OCI-LY7 (cell line): ENCODE measurements at regions not wholly inside any gene's neighbourhood (a gene's known extent, or its start where the extent isn't known, plus 50 kb on each side); places are given as distances from the start of the nearest gene placed in this dataset.
A peak's percentile ranks its signal among the peaks of the same experiment; 100 is the strongest.
"Not testable (repeated sequence)": the region's sequence is repeated elsewhere in the genome, so short reads cannot be mapped to it uniquely, and the experiment has no call there.

Experiments used
- BruUV-seq: library from RNA; stranded (reverse); fragments of 400-500 nt; replicated peaks from 2 replicates; lab custom pipeline; 2021; lab: Mats Ljungman, UMichigan
- CTCF ChIA-PET: fragments of 300-600 bp; sonication (Branson Sonifier 250); formaldehyde crosslinking; loops from one replicate; lab custom pipeline; 2022; ENCODE audit warnings: antibody characterized with exemption; ENCODE audit not compliant: unreplicated experiment; lab: Charles Lee
- POLR2A ChIA-PET: fragments of 300-600 bp; sonication (Branson Sonifier 250); formaldehyde crosslinking; loops from one replicate; lab custom pipeline; 2022; ENCODE audit warnings: antibody characterized with exemption; lab: Charles Lee
- DNase-seq: peaks from one replicate; pipeline ENCODE4 v3.0.0-alpha.2; 2015; ENCODE audit warnings: low spot score
- H2AFZ ChIP-seq: fragments of 200-600 bp; sonication (generic), shearing (Covaris generic); 2 replicates; pipeline ENCODE4 v1.6.1; 2014; ENCODE audit warnings: mild to moderate bottlenecking, antibody characterized with exemption, low read length, moderate library complexity
- H3K27ac ChIP-seq: fragments of 200-600 bp; sonication (generic); 2 replicates; pipeline ENCODE4 v1.5.1; 2014; ENCODE audit warnings: mixed run types, low read depth, mild to moderate bottlenecking, moderate library complexity, low read length, inconsistent platforms; ENCODE audit not compliant: poor library complexity, severe bottlenecking
- H3K36me3 ChIP-seq: fragments of 200-600 bp; sonication (generic); 2 replicates; pipeline ENCODE4 v1.6.1; 2014; ENCODE audit warnings: mild to moderate bottlenecking, antibody characterized with exemption, low read length, moderate library complexity, mixed read lengths; ENCODE audit not compliant: insufficient read depth
- H3K4me1 ChIP-seq: fragments of 200-600 bp; sonication (generic); 2 replicates; pipeline ENCODE4 v1.5.1; 2014; ENCODE audit warnings: mild to moderate bottlenecking, low read length; ENCODE audit not compliant: insufficient read depth, poor library complexity, severe bottlenecking
- H3K4me2 ChIP-seq: fragments of 200-600 bp; sonication (generic); 2 replicates; pipeline ENCODE4 v1.6.1; 2014; ENCODE audit warnings: mild to moderate bottlenecking, low read length
- H3K4me3 ChIP-seq: fragments of 200-600 bp; sonication (generic); 2 replicates; pipeline ENCODE4 v1.5.1; 2014; ENCODE audit warnings: mild to moderate bottlenecking, low read depth, low read length; ENCODE audit not compliant: poor library complexity, severe bottlenecking
- H3K79me2 ChIP-seq: fragments of 200-600 bp; sonication (generic); 2 replicates; pipeline ENCODE4 v1.6.1; 2016; ENCODE audit warnings: low read depth, mild to moderate bottlenecking, low read length, moderate library complexity, mixed read lengths; ENCODE audit not compliant: insufficient read depth
- H3K9me2 ChIP-seq: fragments of 200-600 bp; sonication (generic); 2 replicates; pipeline ENCODE4 v1.6.1; 2016; ENCODE audit warnings: mild to moderate bottlenecking, low read length, mixed read lengths; ENCODE audit not compliant: insufficient read depth
- H3K9me3 ChIP-seq: fragments of 200-600 bp; sonication (generic); 2 replicates; pipeline ENCODE4 v1.6.1; 2014; ENCODE audit warnings: mild to moderate bottlenecking, mixed run types, low read length, mixed read lengths
- H4K20me1 ChIP-seq: fragments of 200-600 bp; sonication (generic); 2 replicates; pipeline ENCODE4 v1.6.1; 2014; ENCODE audit warnings: mild to moderate bottlenecking, antibody characterized with exemption, low read length, moderate library complexity, mixed read lengths; ENCODE audit not compliant: insufficient read depth
- CTCF ChIP-seq: fragments of 200-600 bp; sonication (generic); conservative IDR thresholded peaks from 2 replicates; pipeline ENCODE4 v1.5.1; 2014; ENCODE audit warnings: mild to moderate bottlenecking, antibody characterized with exemption, low read length, moderate library complexity, mixed read lengths
- EZH2phosphoT487 ChIP-seq: fragments of 200-600 bp; sonication (generic); IDR thresholded peaks from 2 replicates; pipeline ENCODE4 v1.6.1; 2018; ENCODE audit warnings: low read depth, borderline replicate concordance, mild to moderate bottlenecking, mixed run types, antibody characterized with exemption, low read length, moderate library complexity, mixed read lengths
- intact Hi-C: fragments of 100-400 bp; cut with micrococcal nuclease; formaldehyde crosslinking; loops from one replicate; pipeline ENCODE4 v1.10.0; 2022; ENCODE audit not compliant: unreplicated experiment

- Histone ChIP-seq H3K4me2 (no peak overlapping the region), H2AFZ (no peak overlapping the region), H3K36me3 (no peaks in the 10 kb centered on the region), H3K9me3 (no peaks in the 10 kb centered on the region), H3K4me3 (no peak overlapping the region), H4K20me1 (no peaks in the 10 kb centered on the region), H3K4me1 (no peaks in the 10 kb centered on the region), H3K9me2 (no peaks in the 10 kb centered on the region), H3K27ac (no peak overlapping the region), H3K79me2 (no peaks in the 10 kb centered on the region)
- CTCF ChIA-PET: no interaction called here
- DNase-seq: no peak
- BruUV-seq: no TSS peak
- TF ChIP-seq EZH2phosphoT487 (no peak), CTCF (no peak)
- intact Hi-C loops: no loop called here
- POLR2A ChIA-PET: interaction anchor here (1.0 kb wide), 1 partner anchor 23 kb away, joined by 4 read pairs; no protein-coding TSS in a partner anchor
These were observed 247.6 kb upstream of the ACO1 start for GRCh38 chr9:32136700-32137339.

- no peaks in the 10 kb centered on the region for H3K4me1 ChIP-seq
- H3K9me3 ChIP-seq: no peaks in the 10 kb centered on the region
- no peaks in the 10 kb centered on the region for H3K79me2 ChIP-seq
- intact Hi-C loops: no loop called here
- no peak overlapping the region for H2AFZ ChIP-seq
- TF ChIP-seq CTCF (no peak), EZH2phosphoT487 (no peak)
- BruUV-seq: no TSS peak
- DNase-seq: no peak
- ChIA-PET POLR2A (no interaction called here), CTCF (interaction anchor here (0.6 kb wide), 1 partner anchor 1986 kb away, joined by 3 read pairs; no protein-coding TSS in a partner anchor)
- H3K4me3 ChIP-seq: no peak overlapping the region
- H4K20me1 ChIP-seq: no peaks in the 10 kb centered on the region
- H3K9me2 ChIP-seq: no peaks in the 10 kb centered on the region
- H3K4me2 ChIP-seq: no peak overlapping the region
- H3K27ac ChIP-seq: no peak overlapping the region
- no peaks in the 10 kb centered on the region for H3K36me3 ChIP-seq
These were observed 242.4 kb upstream of the ACO1 start for GRCh38 chr9:32142074-32142473.

GRCh38 chr9:32148553-32148952, 235.9 kb upstream of the ACO1 start:
- H3K36me3 ChIP-seq, H3K4me1 ChIP-seq, intact Hi-C loops, H3K9me2 ChIP-seq, DNase-seq, H3K9me3 ChIP-seq, BruUV-seq, H2AFZ ChIP-seq, H3K27ac ChIP-seq, POLR2A ChIA-PET, H4K20me1 ChIP-seq, H3K79me2 ChIP-seq, H3K4me3 ChIP-seq, CTCF ChIA-PET, H3K4me2 ChIP-seq: not testable (repeated sequence)
- TF ChIP-seq CTCF: 0 out of 2 replicates have a peak, but pooled peaks have one; percentile 22
